LNCaP clone FGC (cell line): ENCODE measurements at regions not wholly inside any gene's neighbourhood (a gene's known extent, or its start where the extent isn't known, plus 50 kb on each side); places are given as distances from the start of the nearest gene placed in this dataset.
A peak's percentile ranks its signal among the peaks of the same experiment; 100 is the strongest.
"Not testable (repeated sequence)": the region's sequence is repeated elsewhere in the genome, so short reads cannot be mapped to it uniquely, and the experiment has no call there.

ENCODE experiments used
- DNase-seq: peaks from one replicate; pipeline ENCODE4 v3.0.0-alpha.2; 2011; ENCODE audit warnings: low read depth
- H3K4me3 ChIP-seq: 2 replicates; pipeline ENCODE4 v1.5.1; 2011; ENCODE audit warnings: mild to moderate bottlenecking, low read depth, low read length, control low read depth
- TF ChIP-seq, protein P1 (sequence below): IDR thresholded peaks from 2 replicates; pipeline ENCODE4 v1.5.1; 2012; ENCODE audit warnings: mild to moderate bottlenecking; ENCODE audit not compliant: control insufficient read depth, insufficient read depth; ENCODE audit errors: extremely low read depth

DNA sequence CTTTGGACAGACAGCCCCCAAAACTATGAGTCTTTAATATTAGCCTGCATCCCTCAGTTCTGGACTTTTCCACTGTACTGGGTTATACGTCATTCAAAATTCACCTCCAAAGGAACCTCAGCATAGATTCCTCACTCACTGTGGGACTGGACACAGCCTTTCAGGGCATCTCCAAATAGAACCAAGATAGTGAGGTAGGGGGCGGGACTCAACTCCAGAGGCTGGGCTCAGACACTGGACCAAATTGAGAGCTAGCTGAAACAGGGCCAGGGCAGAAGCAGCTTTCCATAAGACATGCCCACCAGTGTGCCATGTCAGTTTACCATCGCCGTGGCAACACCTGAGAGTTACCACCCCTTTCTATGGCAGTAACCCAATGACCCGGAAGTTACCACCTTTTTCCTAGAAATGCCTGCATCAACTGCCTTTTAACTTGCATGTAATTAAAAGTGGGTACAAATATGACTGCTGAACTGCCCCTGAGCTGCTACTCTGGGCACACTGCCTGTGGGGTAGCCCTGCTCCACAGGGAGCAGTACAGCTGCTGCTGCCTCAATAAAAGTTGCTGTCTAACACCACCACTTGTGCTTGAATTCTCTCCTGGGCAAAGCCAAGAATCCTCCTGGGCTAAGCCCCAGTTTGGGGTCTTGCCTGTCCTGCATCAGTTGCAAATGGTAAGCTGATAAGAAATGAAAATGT, 274.7 kb downstream of the ANAPC1 start:
- not testable (repeated sequence) for DNase-seq, H3K4me3 ChIP-seq

DNA sequence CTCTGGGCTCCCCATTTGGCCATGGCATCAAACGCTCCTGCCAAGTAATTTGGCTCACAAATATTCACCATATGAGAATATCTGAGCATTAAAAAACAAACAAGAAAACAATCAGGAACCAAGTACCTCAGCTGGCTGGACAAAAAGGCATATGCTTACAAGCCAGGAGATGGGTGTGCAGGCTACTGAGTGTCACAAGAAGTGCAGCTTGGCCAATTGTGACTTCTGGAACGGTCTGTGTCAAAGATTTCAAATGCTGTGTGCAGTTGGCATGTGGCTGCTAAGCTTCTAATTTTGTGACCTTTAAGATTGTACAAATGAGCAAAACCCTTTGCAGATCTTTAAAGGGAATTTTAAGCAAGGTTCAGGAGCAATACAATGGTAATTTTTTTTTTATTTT, 274.0 kb downstream of the ANAPC1 start:
- DNase-seq, H3K4me3 ChIP-seq: not testable (repeated sequence)

DNA sequence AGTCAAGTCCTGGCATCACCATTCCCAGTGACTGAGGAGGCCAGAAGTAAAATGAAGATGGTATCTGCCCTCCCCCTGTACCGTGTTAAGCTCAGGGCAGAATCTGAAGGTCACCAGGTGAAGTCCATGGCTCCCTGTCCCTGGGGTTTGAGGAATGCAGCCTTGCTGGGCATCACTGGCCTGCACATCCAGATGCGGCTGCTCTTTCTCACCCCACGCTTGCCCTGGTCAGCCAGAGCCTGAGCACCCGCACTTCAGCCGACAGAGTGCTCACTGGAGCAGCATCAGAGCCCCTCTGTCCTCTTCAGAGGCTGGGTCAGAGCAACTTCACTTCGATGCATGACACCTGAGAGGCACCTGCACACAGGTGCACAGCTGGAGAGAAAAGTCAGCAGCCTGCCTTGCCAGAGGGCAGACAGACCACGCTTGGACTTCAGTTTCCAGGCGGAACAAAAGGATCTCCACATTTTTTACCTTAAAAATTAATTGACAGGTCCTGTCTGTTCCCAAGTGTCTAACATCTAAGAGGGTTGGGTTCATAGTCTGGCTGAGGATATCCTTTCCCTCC, 267.3 kb downstream of the ANAPC1 start:
- TF ChIP-seq, protein P1, sequence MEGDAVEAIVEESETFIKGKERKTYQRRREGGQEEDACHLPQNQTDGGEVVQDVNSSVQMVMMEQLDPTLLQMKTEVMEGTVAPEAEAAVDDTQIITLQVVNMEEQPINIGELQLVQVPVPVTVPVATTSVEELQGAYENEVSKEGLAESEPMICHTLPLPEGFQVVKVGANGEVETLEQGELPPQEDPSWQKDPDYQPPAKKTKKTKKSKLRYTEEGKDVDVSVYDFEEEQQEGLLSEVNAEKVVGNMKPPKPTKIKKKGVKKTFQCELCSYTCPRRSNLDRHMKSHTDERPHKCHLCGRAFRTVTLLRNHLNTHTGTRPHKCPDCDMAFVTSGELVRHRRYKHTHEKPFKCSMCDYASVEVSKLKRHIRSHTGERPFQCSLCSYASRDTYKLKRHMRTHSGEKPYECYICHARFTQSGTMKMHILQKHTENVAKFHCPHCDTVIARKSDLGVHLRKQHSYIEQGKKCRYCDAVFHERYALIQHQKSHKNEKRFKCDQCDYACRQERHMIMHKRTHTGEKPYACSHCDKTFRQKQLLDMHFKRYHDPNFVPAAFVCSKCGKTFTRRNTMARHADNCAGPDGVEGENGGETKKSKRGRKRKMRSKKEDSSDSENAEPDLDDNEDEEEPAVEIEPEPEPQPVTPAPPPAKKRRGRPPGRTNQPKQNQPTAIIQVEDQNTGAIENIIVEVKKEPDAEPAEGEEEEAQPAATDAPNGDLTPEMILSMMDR = no peak
- no peak overlapping the region for H3K4me3 ChIP-seq
- no peak for DNase-seq

DNA sequence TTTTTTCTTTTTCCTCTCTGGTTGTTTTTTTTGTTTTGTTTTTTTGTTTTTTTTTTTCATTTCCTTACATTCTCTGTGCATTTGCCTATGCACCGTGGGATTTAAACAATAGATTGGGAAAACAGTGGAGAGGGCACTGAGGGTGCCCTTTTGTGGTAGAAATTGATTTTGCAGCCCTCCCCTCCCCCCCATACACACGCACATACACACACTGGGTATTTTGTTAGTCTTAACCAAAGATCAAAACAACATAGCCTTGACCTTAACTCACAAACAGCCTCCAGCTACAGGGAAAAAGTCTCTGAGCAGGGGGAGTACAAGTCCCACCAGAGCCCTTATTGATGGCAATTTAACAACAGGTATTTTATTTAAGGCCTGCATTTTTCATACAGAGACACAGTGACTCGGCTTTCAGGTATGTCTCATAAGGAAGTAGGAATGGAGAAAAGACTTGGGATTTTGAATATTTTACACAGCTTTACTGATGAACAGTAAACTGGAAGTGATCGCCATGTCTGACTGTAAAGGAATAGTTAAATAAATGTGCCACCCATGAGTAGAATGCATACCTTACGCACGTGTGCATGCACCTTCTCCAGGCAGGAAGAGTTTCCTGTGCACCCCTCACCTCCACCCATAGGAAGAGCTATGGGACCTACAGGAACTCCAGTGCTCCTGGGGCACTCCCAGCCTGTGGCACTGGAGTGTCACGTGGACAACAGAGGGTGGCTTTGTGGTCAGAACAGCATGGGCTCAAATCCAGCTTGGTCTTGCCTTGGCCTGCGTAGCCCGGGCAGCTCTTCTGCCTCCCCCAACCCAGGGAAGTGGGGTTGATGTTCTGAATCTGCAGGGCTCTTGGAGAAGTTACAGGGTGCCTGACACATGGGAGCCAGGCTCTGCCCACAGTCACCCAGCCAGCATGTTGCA, 266.4 kb downstream of the ANAPC1 start:
- DNase-seq = no peak
- H3K4me3 ChIP-seq = no peak overlapping the region
- TF ChIP-seq, protein P1 = no peak

DNA sequence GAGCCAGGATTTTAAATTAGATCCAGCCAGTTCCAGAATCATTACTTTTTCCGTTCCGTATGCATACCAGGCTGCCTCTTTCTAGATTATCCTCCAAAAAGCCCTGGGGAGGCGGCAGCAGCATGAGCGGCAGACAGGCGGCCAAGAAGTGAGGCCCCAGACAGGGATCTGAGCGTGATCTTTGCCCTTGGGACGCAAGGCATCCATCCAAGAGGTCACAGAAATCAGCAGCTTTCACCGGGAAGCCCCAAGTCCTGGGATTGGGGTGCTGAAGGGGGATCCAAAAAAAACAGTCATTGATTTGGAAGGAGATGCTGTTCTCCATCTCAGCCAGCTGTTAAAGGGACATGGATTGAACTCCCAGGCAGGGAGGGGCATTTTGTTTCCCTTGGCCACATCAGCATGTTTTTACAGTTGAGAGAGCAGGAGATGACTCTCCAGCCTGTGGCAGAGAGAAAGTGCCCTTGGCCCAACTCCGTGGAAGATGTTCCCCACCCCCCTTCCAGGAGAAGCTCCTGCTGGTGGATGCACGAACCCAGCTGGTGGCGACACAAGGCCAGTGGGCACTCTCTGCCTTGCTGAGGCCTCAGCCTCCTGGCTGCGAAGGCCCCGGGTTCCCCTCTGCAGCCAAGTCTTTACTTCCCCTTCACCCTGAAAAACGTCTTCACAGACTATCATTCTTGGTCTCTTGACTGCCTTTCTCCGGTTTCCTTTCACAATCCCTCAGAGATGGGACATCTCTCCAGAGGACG, 265.6 kb downstream of the ANAPC1 start:
- TF ChIP-seq, protein P1 = no peak
- H3K4me3 ChIP-seq = no peak overlapping the region
- DNase-seq = no peak

DNA sequence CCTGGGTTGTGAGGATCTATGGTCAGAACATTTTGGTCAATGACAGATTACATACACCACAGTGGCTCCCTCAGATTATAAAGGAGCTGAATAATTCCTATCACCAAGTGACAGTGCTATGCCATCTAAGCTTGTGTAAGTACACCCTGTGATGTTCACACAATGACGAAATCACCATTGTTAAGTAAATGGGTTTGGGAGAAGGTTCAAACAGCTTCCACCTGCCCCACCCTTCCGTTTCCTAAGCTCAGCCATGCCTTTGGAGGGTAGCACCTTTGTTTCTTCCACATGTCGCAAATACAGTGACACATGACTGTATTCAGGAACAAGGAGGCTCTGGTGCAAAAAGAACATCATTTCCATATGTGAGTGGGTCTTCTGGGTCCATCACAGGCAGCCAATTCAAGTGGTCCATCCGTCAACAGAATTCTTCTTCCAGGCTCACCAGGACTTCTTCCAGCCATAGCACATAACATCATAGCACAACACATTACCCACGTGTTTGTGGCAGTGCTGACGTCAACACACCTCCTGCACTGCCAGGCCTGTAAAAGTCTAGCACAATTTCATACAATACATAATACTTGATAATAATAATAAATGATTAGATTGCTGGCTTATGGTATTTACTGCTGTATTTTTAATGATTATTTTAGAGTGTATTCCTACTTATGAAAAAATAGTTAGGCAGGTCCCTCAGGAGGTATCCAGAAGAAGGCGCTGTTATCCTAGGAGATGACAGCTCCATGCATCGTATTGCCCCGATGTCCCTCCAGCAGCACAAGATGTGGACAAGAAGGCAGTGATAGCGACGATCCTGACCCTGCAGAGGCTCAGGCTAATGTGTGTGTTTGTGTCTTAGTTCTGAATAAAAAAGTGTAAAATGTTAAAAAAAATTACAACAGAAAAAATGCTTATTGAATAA, 264.8 kb downstream of the ANAPC1 start:
- TF ChIP-seq, protein P1 = peak; percentile 28
- DNase-seq = no peak
- no peak overlapping the region for H3K4me3 ChIP-seq

DNA sequence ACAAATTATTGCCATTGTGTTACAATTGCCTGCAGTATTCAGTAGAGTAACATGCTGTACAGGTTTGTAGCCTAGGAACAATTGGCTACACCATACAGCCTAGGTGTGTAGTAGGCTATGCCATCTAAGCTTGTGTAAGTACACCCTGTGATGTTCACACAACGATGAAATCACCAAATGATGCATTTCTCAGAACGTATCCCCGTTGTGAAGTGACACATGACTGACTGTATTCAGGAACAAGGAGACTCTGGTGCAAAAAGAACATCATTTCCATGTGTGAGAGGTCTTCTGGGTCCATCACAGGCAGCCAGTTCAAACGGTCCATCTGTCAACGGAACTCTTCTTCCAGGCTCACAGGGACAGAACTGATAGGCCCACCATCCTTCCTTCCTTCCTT, 263.7 kb downstream of the ANAPC1 start:
- H3K4me3 ChIP-seq = no peak overlapping the region
- no peak for DNase-seq
- TF ChIP-seq, protein P1 = no peak
